Natural killer cell (primary cell): ENCODE measurements at regions not wholly inside any gene's neighbourhood (a gene's known extent, or its start where the extent isn't known, plus 50 kb on each side); places are given as distances from the start of the nearest gene placed in this dataset.
A peak's percentile ranks its signal among the peaks of the same experiment; 100 is the strongest.

Source experiments
- ATAC-seq, 3 donors: fragments of 150-1000 bp in 2 of 3; fragments of 200-7000 bp in 1 of 3; cut with Tn5 transposase; 1 replicate in 1 of 3; 2 replicates in 2 of 3; pipeline ENCODE4 v1.10.0; 2021; ENCODE audit warnings: mild to moderate bottlenecking in 2 of 3, moderate library complexity in 2 of 3
- DNase-seq, 2 donors: peaks; one replicate each; pipeline versions ENCODE4 v3.0.0 to v3.0.0-alpha.2; 2013 to 2021; ENCODE audit warnings: mixed read lengths in 1 of 2
- H3K27ac ChIP-seq: one replicate; pipeline ENCODE4 v1.5.1; 2013; ENCODE audit warnings: mild to moderate bottlenecking, low read length
- H3K27me3 ChIP-seq: one replicate; pipeline ENCODE4 v1.6.1; 2013; ENCODE audit warnings: low read length; ENCODE audit not compliant: control insufficient read depth, insufficient read depth
- H3K36me3 ChIP-seq: one replicate; pipeline ENCODE4 v1.6.1; 2013; ENCODE audit warnings: low read length; ENCODE audit not compliant: control insufficient read depth, insufficient read depth
- H3K4me1 ChIP-seq: one replicate; pipeline ENCODE4 v1.6.1; 2013; ENCODE audit warnings: low read length; ENCODE audit not compliant: control insufficient read depth, insufficient read depth
- H3K4me3 ChIP-seq: one replicate; pipeline ENCODE4 v1.5.1; 2013; ENCODE audit warnings: low read length
- H3K9me3 ChIP-seq: one replicate; pipeline ENCODE4 v1.6.1; 2013; ENCODE audit warnings: low read length; ENCODE audit not compliant: control insufficient read depth, insufficient read depth
- H3K27ac Mint-ChIP-seq, 2 donors: one replicate each; pipeline ENCODE4 v1.8.0; 2022; ENCODE audit warnings: mild to moderate bottlenecking in 2 of 2, mixed read lengths in 2 of 2, moderate library complexity in 1 of 2
- H3K27me3 Mint-ChIP-seq, 2 donors: one replicate each; pipeline ENCODE4 v1.8.0; 2022; ENCODE audit warnings: low read depth in 2 of 2, mixed read lengths in 2 of 2
- H3K36me3 Mint-ChIP-seq: one replicate; pipeline ENCODE4 v1.8.0; 2022; ENCODE audit warnings: mixed read lengths
- H3K4me1 Mint-ChIP-seq, 2 donors: one replicate each; pipeline ENCODE4 v1.8.0; 2022; ENCODE audit warnings: mixed read lengths in 2 of 2
- H3K4me3 Mint-ChIP-seq: one replicate; pipeline ENCODE4 v1.8.0; 2022; ENCODE audit warnings: mild to moderate bottlenecking, moderate library complexity, mixed read lengths
- H3K9me3 Mint-ChIP-seq, 2 donors: one replicate each; pipeline ENCODE4 v1.8.0; 2022; ENCODE audit warnings: mixed read lengths in 2 of 2
- WGBS: methylation state at CpG from one replicate; pipeline ENCODE4 v1.1.7; 2013; ENCODE audit warnings: missing lambda C conversion rate; ENCODE audit not compliant: insufficient coverage; 5-methylcytosine and 5-hydroxymethylcytosine counted together
- intact Hi-C: fragments of 100-400 bp; cut with micrococcal nuclease; formaldehyde crosslinking; loops from one replicate; pipeline ENCODE4 v1.14.2; 2022
- TF ChIP-seq, protein P1 (sequence below): fragments of 200-600 bp; IDR thresholded peaks from one replicate; pipeline ENCODE4 v1.8.0; 2022; ENCODE audit warnings: antibody characterized with exemption

DNA sequence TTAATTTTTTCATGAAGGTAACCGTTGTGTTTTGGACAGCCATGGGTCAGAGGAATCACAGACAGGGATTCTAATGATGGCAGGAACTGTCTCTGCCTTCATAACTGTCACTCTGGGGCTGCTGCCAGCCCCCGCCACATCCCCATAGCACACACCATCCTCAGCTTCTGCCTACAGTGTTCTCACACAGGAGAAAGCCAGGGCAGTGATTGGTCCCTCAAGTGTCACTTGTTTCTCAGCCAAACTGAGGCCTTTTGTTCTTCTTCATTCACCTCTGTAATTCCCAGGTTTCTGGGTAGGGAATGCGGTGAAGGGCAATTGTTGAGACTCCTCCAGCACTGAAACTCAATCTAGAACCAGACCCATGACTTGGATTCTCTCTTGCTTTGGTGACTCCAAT is 65.4 kb upstream of the C3orf80 start:
- H3K27me3 Mint-ChIP-seq = peaks cover 0 to 10% of the 10 kb centered on the region in 2 donors
- TF ChIP-seq, protein P1, sequence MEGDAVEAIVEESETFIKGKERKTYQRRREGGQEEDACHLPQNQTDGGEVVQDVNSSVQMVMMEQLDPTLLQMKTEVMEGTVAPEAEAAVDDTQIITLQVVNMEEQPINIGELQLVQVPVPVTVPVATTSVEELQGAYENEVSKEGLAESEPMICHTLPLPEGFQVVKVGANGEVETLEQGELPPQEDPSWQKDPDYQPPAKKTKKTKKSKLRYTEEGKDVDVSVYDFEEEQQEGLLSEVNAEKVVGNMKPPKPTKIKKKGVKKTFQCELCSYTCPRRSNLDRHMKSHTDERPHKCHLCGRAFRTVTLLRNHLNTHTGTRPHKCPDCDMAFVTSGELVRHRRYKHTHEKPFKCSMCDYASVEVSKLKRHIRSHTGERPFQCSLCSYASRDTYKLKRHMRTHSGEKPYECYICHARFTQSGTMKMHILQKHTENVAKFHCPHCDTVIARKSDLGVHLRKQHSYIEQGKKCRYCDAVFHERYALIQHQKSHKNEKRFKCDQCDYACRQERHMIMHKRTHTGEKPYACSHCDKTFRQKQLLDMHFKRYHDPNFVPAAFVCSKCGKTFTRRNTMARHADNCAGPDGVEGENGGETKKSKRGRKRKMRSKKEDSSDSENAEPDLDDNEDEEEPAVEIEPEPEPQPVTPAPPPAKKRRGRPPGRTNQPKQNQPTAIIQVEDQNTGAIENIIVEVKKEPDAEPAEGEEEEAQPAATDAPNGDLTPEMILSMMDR = no peak
- WGBS = 87% methylated on average over 3 of the region's 3 CpGs
- H3K9me3 ChIP-seq = no peaks in the 10 kb centered on the region
- H3K4me3 Mint-ChIP-seq = no peak overlapping the region
- no peaks in the 10 kb centered on the region for H3K4me1 ChIP-seq
- no peak overlapping the region for H3K27ac ChIP-seq
- intact Hi-C loops = loop anchor here (5.0 kb wide), 1 partner anchor 252 kb away; no protein-coding TSS in a partner anchor
- ATAC-seq = no peak
- no peak for DNase-seq
- no peaks in the 10 kb centered on the region for H3K9me3 Mint-ChIP-seq
- H3K27ac Mint-ChIP-seq = no peak overlapping the region
- no peaks in the 10 kb centered on the region for H3K36me3 ChIP-seq
- H3K4me3 ChIP-seq = no peak overlapping the region
- H3K36me3 Mint-ChIP-seq = no peaks in the 10 kb centered on the region
- H3K27me3 ChIP-seq = no peaks in the 10 kb centered on the region
- H3K4me1 Mint-ChIP-seq = no peaks in the 10 kb centered on the region

DNA sequence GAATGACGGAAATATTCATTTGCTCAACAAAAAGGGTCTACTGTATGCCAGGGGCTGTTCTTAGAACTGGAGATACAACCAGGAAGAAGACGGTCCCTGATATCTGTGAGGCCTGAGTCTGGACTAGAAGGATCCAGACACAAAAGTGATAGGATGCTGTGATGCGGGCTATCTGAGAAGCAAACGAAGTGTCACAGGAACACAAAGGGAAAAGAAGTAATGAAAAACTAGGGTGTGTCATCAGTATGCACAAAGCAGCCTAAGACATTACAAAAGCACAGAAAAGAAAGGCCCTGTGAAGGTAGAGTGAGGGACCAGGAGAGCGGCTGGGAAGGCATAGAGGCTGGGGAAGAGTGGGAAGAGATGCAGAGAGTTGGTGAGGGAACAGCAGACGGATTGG is 63.3 kb upstream of the C3orf80 start:
- Mint-ChIP-seq H3K4me3 (no peak overlapping the region), H3K4me1 (no peaks in the 10 kb centered on the region), H3K9me3 (no peaks in the 10 kb centered on the region), H3K27ac (no peak overlapping the region), H3K36me3 (no peaks in the 10 kb centered on the region), H3K27me3 (peaks cover 0 to 10% of the 10 kb centered on the region in 2 donors)
- intact Hi-C loops = loop anchor here (5.0 kb wide), 1 partner anchor 250 kb away; no protein-coding TSS in a partner anchor
- no peaks in the 10 kb centered on the region for H3K4me1 ChIP-seq
- TF ChIP-seq, protein P1 = no peak
- H3K9me3 ChIP-seq = no peaks in the 10 kb centered on the region
- H3K27ac ChIP-seq = no peak overlapping the region
- H3K4me3 ChIP-seq = no peak overlapping the region
- no peaks in the 10 kb centered on the region for H3K27me3 ChIP-seq
- WGBS = 88% methylated on average over 6 of the region's 6 CpGs
- no peaks in the 10 kb centered on the region for H3K36me3 ChIP-seq
- ATAC-seq = no peak
- DNase-seq = no peak

DNA sequence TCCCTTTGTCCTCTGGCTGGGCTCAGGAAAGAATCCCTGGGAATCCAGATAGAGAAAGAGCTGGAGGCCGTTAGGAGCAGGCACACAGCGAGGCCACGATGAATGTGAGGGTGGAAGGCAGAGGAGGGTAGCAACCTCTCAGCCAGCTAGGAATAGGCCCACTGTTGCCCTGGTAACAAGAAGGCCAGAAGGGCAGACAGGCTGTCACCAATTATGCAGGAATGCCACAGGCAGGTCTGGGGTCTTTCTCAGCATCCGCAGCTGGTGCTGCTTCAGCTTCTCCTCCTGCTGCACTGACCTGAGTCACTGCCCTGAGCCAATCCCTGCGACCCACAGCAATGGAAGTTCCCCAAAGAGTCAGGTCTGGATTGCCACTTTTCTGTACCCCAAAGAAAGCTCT is 62.8 kb upstream of the C3orf80 start:
- no peak for ATAC-seq
- Histone ChIP-seq H3K9me3 (no peaks in the 10 kb centered on the region), H3K36me3 (no peaks in the 10 kb centered on the region), H3K4me3 (no peak overlapping the region), H3K4me1 (no peaks in the 10 kb centered on the region), H3K27ac (no peak overlapping the region), H3K27me3 (no peaks in the 10 kb centered on the region)
- H3K4me1 Mint-ChIP-seq = no peaks in the 10 kb centered on the region
- no peaks in the 10 kb centered on the region for H3K36me3 Mint-ChIP-seq
- no peaks in the 10 kb centered on the region for H3K9me3 Mint-ChIP-seq
- no peak for DNase-seq
- peaks cover 0 to 10% of the 10 kb centered on the region in 2 donors for H3K27me3 Mint-ChIP-seq
- TF ChIP-seq, protein P1 = no peak
- intact Hi-C loops = loop anchor here (5.0 kb wide), 1 partner anchor 250 kb away; no protein-coding TSS in a partner anchor
- H3K4me3 Mint-ChIP-seq = no peak overlapping the region
- 89% methylated on average over 5 of the region's 5 CpGs for WGBS
- H3K27ac Mint-ChIP-seq = no peak overlapping the region

DNA sequence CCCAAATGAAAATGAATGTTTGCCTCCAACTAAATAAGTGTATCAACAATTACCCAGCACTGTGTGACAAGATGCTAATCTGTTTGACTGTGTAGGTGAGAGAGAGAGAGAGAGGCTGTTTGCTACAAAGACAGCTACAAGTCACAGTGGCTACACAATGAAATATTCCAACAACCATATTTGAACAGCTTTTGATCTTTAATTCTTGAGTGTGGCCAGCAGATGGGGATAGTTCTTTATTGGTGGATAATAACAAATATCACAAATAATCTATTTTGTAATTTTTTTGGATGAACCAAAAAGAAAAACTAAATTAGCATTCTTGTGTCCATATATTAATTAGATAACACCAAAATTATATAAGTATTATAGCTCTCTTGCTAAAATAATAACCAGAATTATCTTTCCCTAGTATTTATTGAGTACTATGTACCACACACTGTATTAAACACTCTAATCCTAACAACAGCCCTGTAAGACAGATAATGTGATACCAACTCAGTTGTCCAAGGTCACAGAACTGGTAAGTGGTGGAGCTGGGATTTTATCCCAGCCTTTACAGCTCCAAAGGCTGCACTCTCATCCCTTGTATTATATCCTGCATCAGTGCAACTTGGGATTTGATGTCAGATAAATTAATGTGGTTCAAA is 61.9 kb upstream of the C3orf80 start:
- intact Hi-C loops = loop anchor here (5.0 kb wide), 1 partner anchor 249 kb away; no protein-coding TSS in a partner anchor
- no peak overlapping the region for H3K27ac Mint-ChIP-seq
- Histone ChIP-seq H3K27me3 (no peaks in the 10 kb centered on the region), H3K4me1 (no peaks in the 10 kb centered on the region), H3K9me3 (no peaks in the 10 kb centered on the region), H3K36me3 (no peaks in the 10 kb centered on the region), H3K27ac (no peak overlapping the region), H3K4me3 (no peak overlapping the region)
- no peaks in the 10 kb centered on the region for H3K4me1 Mint-ChIP-seq
- TF ChIP-seq, protein P1 = no peak
- H3K36me3 Mint-ChIP-seq = no peaks in the 10 kb centered on the region
- ATAC-seq (no peak), DNase-seq (peak in 1 of 2 donors; percentile 40)
- H3K9me3 Mint-ChIP-seq = no peaks in the 10 kb centered on the region
- no peak overlapping the region for H3K4me3 Mint-ChIP-seq
- H3K27me3 Mint-ChIP-seq = peaks cover 0 to 9% of the 10 kb centered on the region in 2 donors
